ENCODE measurements at regions not wholly inside any gene's neighbourhood (a gene's known extent, or its start where the extent isn't known, plus 50 kb on each side); places are given as distances from the start of the nearest gene placed in this dataset.

DNA sequence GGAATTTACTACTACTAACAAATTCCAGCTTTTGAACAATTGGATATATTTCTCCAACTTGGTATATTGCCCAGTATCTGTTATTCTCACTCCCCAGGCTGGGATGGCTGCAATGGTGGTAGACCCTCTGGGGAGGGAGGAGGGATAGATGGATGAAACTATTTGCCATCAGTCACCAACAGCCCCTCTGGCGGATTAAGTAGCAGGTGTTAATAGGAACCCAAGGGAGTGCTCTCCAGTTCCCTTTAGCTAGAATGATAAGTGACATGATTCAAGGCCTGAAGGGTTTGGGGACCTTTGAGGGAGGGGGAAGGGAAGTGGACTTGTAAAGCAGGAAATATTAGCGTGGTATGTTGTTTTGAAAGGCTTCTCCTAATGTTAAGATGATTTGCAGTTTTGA lies 824.0 kb upstream of the ARRDC3 start:
- TF ChIP-seq, protein P1, sequence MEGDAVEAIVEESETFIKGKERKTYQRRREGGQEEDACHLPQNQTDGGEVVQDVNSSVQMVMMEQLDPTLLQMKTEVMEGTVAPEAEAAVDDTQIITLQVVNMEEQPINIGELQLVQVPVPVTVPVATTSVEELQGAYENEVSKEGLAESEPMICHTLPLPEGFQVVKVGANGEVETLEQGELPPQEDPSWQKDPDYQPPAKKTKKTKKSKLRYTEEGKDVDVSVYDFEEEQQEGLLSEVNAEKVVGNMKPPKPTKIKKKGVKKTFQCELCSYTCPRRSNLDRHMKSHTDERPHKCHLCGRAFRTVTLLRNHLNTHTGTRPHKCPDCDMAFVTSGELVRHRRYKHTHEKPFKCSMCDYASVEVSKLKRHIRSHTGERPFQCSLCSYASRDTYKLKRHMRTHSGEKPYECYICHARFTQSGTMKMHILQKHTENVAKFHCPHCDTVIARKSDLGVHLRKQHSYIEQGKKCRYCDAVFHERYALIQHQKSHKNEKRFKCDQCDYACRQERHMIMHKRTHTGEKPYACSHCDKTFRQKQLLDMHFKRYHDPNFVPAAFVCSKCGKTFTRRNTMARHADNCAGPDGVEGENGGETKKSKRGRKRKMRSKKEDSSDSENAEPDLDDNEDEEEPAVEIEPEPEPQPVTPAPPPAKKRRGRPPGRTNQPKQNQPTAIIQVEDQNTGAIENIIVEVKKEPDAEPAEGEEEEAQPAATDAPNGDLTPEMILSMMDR (IDR thresholded peaks at IDR 0.05 in 8 of 11, conservative IDR thresholded peaks at IDR 0.05 in 3 of 11): no peak
- TF ChIP-seq POLR2A (IDR thresholded peaks at IDR 0.05): no peak

Measured in spleen (tissue), 7 donors.